Heart right ventricle (tissue), 16 donors: ENCODE measurements at regions not wholly inside any gene's neighbourhood (a gene's known extent, or its start where the extent isn't known, plus 50 kb on each side); places are given as distances from the start of the nearest gene placed in this dataset.

Experiments
- ATAC-seq, 8 donors: fragments of 200-7000 bp; cut with Tn5 transposase; one replicate each; pipeline ENCODE4 v1.9.1; 2020; ENCODE audit warnings: mild to moderate bottlenecking in 8 of 8, moderate library complexity in 8 of 8, moderate number of reproducible peaks in 1 of 8
- DNase-seq, 2 donors: peaks; one replicate each; pipeline ENCODE4 v3.0.0-alpha.2; 2020
- H3K27ac ChIP-seq, 10 donors: fragments of 200-600 bp; sonication (generic) in 2 of 10; one replicate each; pipeline versions ENCODE4 v1.5.0 to v1.8.0; 2020 to 2022; ENCODE audit warnings: mild to moderate bottlenecking in 3 of 10
- H3K27me3 ChIP-seq, 7 donors: fragments of 200-600 bp; one replicate each; pipeline ENCODE4 v1.8.0; 2021 to 2022; ENCODE audit warnings: mild to moderate bottlenecking in 2 of 7
- H3K36me3 ChIP-seq, 9 donors: fragments of 200-600 bp; sonication (generic) in 1 of 9; one replicate each; pipeline versions ENCODE4 v1.5.0 to v1.8.0; 2020 to 2022; ENCODE audit warnings: mild to moderate bottlenecking in 2 of 9
- H3K4me1 ChIP-seq, 9 donors: fragments of 200-600 bp; sonication (generic) in 1 of 9; one replicate each; pipeline versions ENCODE4 v1.5.0 to v1.8.0; 2020 to 2022; ENCODE audit warnings: mild to moderate bottlenecking in 4 of 9
- H3K4me3 ChIP-seq, 10 donors: fragments of 200-600 bp; sonication (generic) in 2 of 10; one replicate each; pipeline versions ENCODE4 v1.5.0 to v1.8.0; 2020 to 2022; ENCODE audit warnings: mild to moderate bottlenecking in 7 of 10, moderate library complexity in 2 of 10
- H3K9me3 ChIP-seq, 11 donors: fragments of 200-600 bp in 10 of 11; sonication (generic) in 2 of 11; one replicate each; pipeline versions ENCODE4 v1.5.0 to v1.8.0; 2013 to 2022; ENCODE audit warnings: mild to moderate bottlenecking in 2 of 11, control low read depth in 1 of 11, moderate library complexity in 1 of 11
- CTCF ChIP-seq, 9 donors: fragments of 200-600 bp; sonication (generic) in 2 of 9; IDR thresholded peaks; one replicate each; pipeline versions ENCODE4 v1.5.0 to v1.8.0; 2021 to 2022; ENCODE audit warnings: antibody characterized with exemption in 9 of 9, mild to moderate bottlenecking in 5 of 9, moderate library complexity in 1 of 9
- WGBS, 2 donors: extraction: QIAGEN DNeasy Blood & Tissue Kit; methylation state at CpG; one replicate each; pipeline ENCODE4 v1.1.7; 2013; ENCODE audit warnings: inconsistent platforms in 1 of 2; 5-methylcytosine and 5-hydroxymethylcytosine counted together
- intact Hi-C, 10 donors: fragments of 100-400 bp; cut with DNase I; formaldehyde crosslinking; loops; one replicate each; pipeline versions ENCODE4 v1.11.1 to v1.14.2; 2022
- donor health status: Arrhythmogenic right ventricular cardiomyopathy.
- donor health status: ischemic (EF 13 %, LVEDD 7.1; RV severe dilation, severe dysfunction).
- donor health status: healthy with polysubstance abuse.
- donor health status: DM: no; HTN: yes; CAD: no.
- donor health status: DM: no; HTN: no; CAD: no.
- donor health status: ischemic (EF 25% LVEDD 6.9; RV normal size, moderate dysfunction).
- donor health status: ischemic (EF 25% LVEDD 5.7; RV mildly dilated, moderate dysfunction).
- donor health status: healthy.
- donor health status: DM: yes; HTN: yes; CAD: no.
- donor health status: Ischemic cardiomyopathy.
- donor health status: ischemic (EF 35%, LVEDD 5.7; RV mildly dilated, moderate dysfunction).
- donor health status: nonischemic (EF 11% LVEDD 7.7; RV severe dilation, severe dysfunction).
- donor health status: DM: yes; HTN: yes; CAD: no.
- donor health status: PGD.
- donor health status: ischemic (EF 29% LVEDD 5.4; RV normal size, mild dysfunction).
- donor health status: nonischemic (EF 23%, LVEDD 6.1; RV moderate dilation, normal function).

- intact Hi-C loops: loop anchor here in 1 of 10 donors (10.0 kb wide), 1 partner anchor 1702 kb away; no protein-coding TSS in a partner anchor
- H3K4me3 ChIP-seq: no peak overlapping the region
Measured at GRCh38 chr1:99173282-99173681, 91.0 kb upstream of the PLPPR4 start.

GRCh38 chr1:99173900-99174299 lies 90.4 kb upstream of the PLPPR4 start:
- DNase-seq: no peak
- ATAC-seq: no peak
- H3K36me3 ChIP-seq: no peaks in the 10 kb centered on the region
- no peaks in the 10 kb centered on the region for H3K4me1 ChIP-seq
- intact Hi-C loops: loop anchor here in 1 of 10 donors (10.0 kb wide), 1 partner anchor 1701 kb away; no protein-coding TSS in a partner anchor
- no peak overlapping the region for H3K27ac ChIP-seq
- no peak for TF ChIP-seq CTCF (IDR thresholded peaks at IDR 0.05)
- H3K27me3 ChIP-seq: peaks cover 0 to 3% (median 0%) of the 10 kb centered on the region in 7 donors
- 96% methylated on average over 7 of the region's 7 CpGs for WGBS, 2 donors
- H3K9me3 ChIP-seq: no peaks in the 10 kb centered on the region
- H3K4me3 ChIP-seq: no peak overlapping the region

More at GRCh38 chr1:99173282-99173681, 91.0 kb upstream of the PLPPR4 start:
- WGBS, 2 donors: 69 to 71% methylated on average over 3 of the region's 3 CpGs
- Histone ChIP-seq H3K4me1 (no peaks in the 10 kb centered on the region), H3K36me3 (no peaks in the 10 kb centered on the region), H3K9me3 (no peaks in the 10 kb centered on the region), H3K27ac (no peak overlapping the region), H3K27me3 (peaks cover 0 to 3% (median 0%) of the 10 kb centered on the region in 7 donors)
- TF ChIP-seq CTCF (IDR thresholded peaks at IDR 0.05): no peak
- ATAC-seq: no peak
- DNase-seq: no peak

GRCh38 chr1:99176753-99177152 lies 87.5 kb upstream of the PLPPR4 start:
- intact Hi-C loops: loop anchor here in 6 of 10 donors (5.0 to 10.0 kb wide), 4 partner anchors 306 to 1698 kb away; no protein-coding TSS in a partner anchor
- peaks cover 0 to 10% (median 8%) of the 10 kb centered on the region in 9 donors for H3K4me1 ChIP-seq
- no peak for TF ChIP-seq CTCF (IDR thresholded peaks at IDR 0.05)
- H3K4me3 ChIP-seq: no peak overlapping the region
- no peaks in the 10 kb centered on the region for H3K9me3 ChIP-seq
- H3K36me3 ChIP-seq: no peaks in the 10 kb centered on the region
- H3K27ac ChIP-seq: no peak overlapping the region
- DNase-seq: no peak
- H3K27me3 ChIP-seq: no peaks in the 10 kb centered on the region
- ATAC-seq: no peak
- 63 to 79% methylated on average over 1 of the region's 1 CpG for WGBS, 2 donors

GRCh38 chr1:99177465-99177864 lies 86.8 kb upstream of the PLPPR4 start:
- Histone ChIP-seq H3K27ac (no peak overlapping the region), H3K27me3 (no peaks in the 10 kb centered on the region), H3K4me1 (peaks cover 0 to 10% (median 8%) of the 10 kb centered on the region in 9 donors), H3K4me3 (no peak overlapping the region), H3K36me3 (no peaks in the 10 kb centered on the region), H3K9me3 (no peaks in the 10 kb centered on the region)
- intact Hi-C loops: loop anchor here in 6 of 10 donors (5.0 to 10.0 kb wide), 4 partner anchors 305 to 1697 kb away; no protein-coding TSS in a partner anchor
- 47 to 48% methylated on average over 1 of the region's 1 CpG for WGBS, 2 donors
- peak in 1 of 9 donors; percentile 9 for TF ChIP-seq CTCF (IDR thresholded peaks at IDR 0.05)
- no peak for DNase-seq
- ATAC-seq: no peak
